Tibial artery (tissue), 4 donors: ENCODE measurements at regions not wholly inside any gene's neighbourhood (a gene's known extent, or its start where the extent isn't known, plus 50 kb on each side); places are given as distances from the start of the nearest gene placed in this dataset.

Experiments
- DNase-seq, 2 donors: peaks; one replicate each; pipeline ENCODE4 v3.0.0-alpha.2; 2019
- H3K27ac ChIP-seq, 2 donors: fragments of 200-600 bp; sonication (generic) in 1 of 2; 1 replicate in 1 of 2; 2 replicates in 1 of 2; pipeline ENCODE4 v1.5.1; 2018 to 2019; ENCODE audit warnings: mild to moderate bottlenecking in 1 of 2
- H3K27me3 ChIP-seq, 2 donors: fragments of 200-600 bp; sonication (generic) in 1 of 2; one replicate each; pipeline versions ENCODE4 v1.5.1 to v1.6.0; 2016 to 2019
- H3K36me3 ChIP-seq, 3 donors: fragments of 200-600 bp; sonication (generic) in 2 of 3; one replicate each; pipeline ENCODE4 v1.5.1; 2016 to 2019; ENCODE audit warnings: mild to moderate bottlenecking in 2 of 3
- H3K4me1 ChIP-seq, 4 donors: fragments of 200-600 bp; sonication (generic) in 2 of 4; 1 replicate in 3 of 4; 2 replicates in 1 of 4; pipeline ENCODE4 v1.5.1; 2016 to 2019
- H3K4me3 ChIP-seq, 2 donors: fragments of 200-600 bp; sonication (generic) in 1 of 2; 1 replicate in 1 of 2; 2 replicates in 1 of 2; pipeline ENCODE4 v1.5.1; 2018 to 2019; ENCODE audit warnings: mild to moderate bottlenecking in 2 of 2
- H3K9me3 ChIP-seq, 3 donors: fragments of 200-600 bp; sonication (generic) in 1 of 3; one replicate each; pipeline ENCODE4 v1.5.1; 2016 to 2019
- CTCF ChIP-seq, 2 experiments: fragments of 200-600 bp in 1 of 2; fragments of 450-650 bp in 1 of 2; IDR thresholded peaks; one replicate each; pipeline ENCODE4 v1.5.1; 2017 to 2019; ENCODE audit warnings: antibody characterized with exemption in 2 of 2, mild to moderate bottlenecking in 1 of 2, moderate library complexity in 1 of 2
- intact Hi-C: fragments of 100-400 bp; cut with DNase I; formaldehyde crosslinking; loops from one replicate; pipeline ENCODE4 v1.15.0; 2023; ENCODE audit warnings: low total_unique reads

- no peaks in the 10 kb centered on the region for H3K4me1 ChIP-seq
- intact Hi-C loops = no loop called here
- no peak for TF ChIP-seq CTCF (IDR thresholded peaks at IDR 0.05)
- H3K4me3 ChIP-seq = no peak overlapping the region
- H3K36me3 ChIP-seq = no peaks in the 10 kb centered on the region
- no peak for DNase-seq
- no peaks in the 10 kb centered on the region for H3K9me3 ChIP-seq
- H3K27ac ChIP-seq = no peak overlapping the region
- H3K27me3 ChIP-seq = no peaks in the 10 kb centered on the region
Observed at GRCh38 chr4:60847614-60848013, 352.5 kb upstream of the ADGRL3 start.

GRCh38 chr4:60857130-60857753 lies 342.9 kb upstream of the ADGRL3 start:
- intact Hi-C loops = no loop called here
- Histone ChIP-seq H3K9me3 (no peaks in the 10 kb centered on the region), H3K27ac (no peak overlapping the region)

GRCh38 chr4:60863442-60863841 lies 336.7 kb upstream of the ADGRL3 start:
- TF ChIP-seq CTCF (IDR thresholded peaks at IDR 0.05) = no peak
- Histone ChIP-seq H3K9me3 (no peaks in the 10 kb centered on the region), H3K4me1 (peaks cover 0 to 16% (median 0%) of the 10 kb centered on the region in 4 donors), H3K36me3 (no peaks in the 10 kb centered on the region), H3K4me3 (no peak overlapping the region), H3K27me3 (no peaks in the 10 kb centered on the region), H3K27ac (no peak overlapping the region)
- DNase-seq = no peak
- intact Hi-C loops = no loop called here

More at GRCh38 chr4:60857130-60857753, 342.9 kb upstream of the ADGRL3 start:
- Histone ChIP-seq H3K4me3 (no peak overlapping the region), H3K4me1 (no peaks in the 10 kb centered on the region), H3K27me3 (no peaks in the 10 kb centered on the region), H3K36me3 (no peaks in the 10 kb centered on the region)
- TF ChIP-seq CTCF (IDR thresholded peaks at IDR 0.05) = no peak
- DNase-seq = no peak

GRCh38 chr4:60865273-60865672 lies 334.9 kb upstream of the ADGRL3 start:
- peak in 1 of 2 experiments; percentile 14 for TF ChIP-seq CTCF (IDR thresholded peaks at IDR 0.05)
- Histone ChIP-seq H3K9me3 (no peaks in the 10 kb centered on the region), H3K27me3 (no peaks in the 10 kb centered on the region), H3K4me3 (no peak overlapping the region), H3K4me1 (peaks cover 0 to 16% (median 0%) of the 10 kb centered on the region in 4 donors), H3K27ac (no peak overlapping the region), H3K36me3 (no peaks in the 10 kb centered on the region)
- intact Hi-C loops = no loop called here
- no peak for DNase-seq

- Histone ChIP-seq H3K27me3 (no peaks in the 10 kb centered on the region), H3K27ac (no peak overlapping the region), H3K4me1 (peaks cover 0 to 19% (median 0%) of the 10 kb centered on the region in 4 donors), H3K9me3 (no peaks in the 10 kb centered on the region), H3K4me3 (no peak overlapping the region), H3K36me3 (no peaks in the 10 kb centered on the region)
- DNase-seq = no peak
- TF ChIP-seq CTCF (IDR thresholded peaks at IDR 0.05) = no peak
- intact Hi-C loops = no loop called here
Observed at GRCh38 chr4:60868232-60868960, 331.7 kb upstream of the ADGRL3 start.
